Central memory CD8-positive, alpha-beta T cell (primary cell): ENCODE measurements at regions not wholly inside any gene's neighbourhood (a gene's known extent, or its start where the extent isn't known, plus 50 kb on each side); places are given as distances from the start of the nearest gene placed in this dataset.

Source experiments
- ATAC-seq: fragments of 150-1000 bp; cut with Tn5 transposase; replicated peaks from 2 replicates; pipeline ENCODE4 v1.10.0; 2022; ENCODE audit warnings: mild to moderate bottlenecking, moderate FRiP score, moderate number of reproducible peaks; ENCODE audit not compliant: poor library complexity, severe bottlenecking; ENCODE audit errors: extremely low read depth
- DNase-seq, 2 donors: peaks; one replicate each; pipeline ENCODE4 v3.0.0; 2021; ENCODE audit warnings: low spot score in 2 of 2
- H3K27ac Mint-ChIP-seq: one replicate; pipeline ENCODE4 v1.8.0; 2022; ENCODE audit warnings: low read depth, mild to moderate bottlenecking, moderate library complexity, mixed read lengths
- H3K27me3 Mint-ChIP-seq: one replicate; pipeline ENCODE4 v1.8.0; 2022; ENCODE audit warnings: mixed read lengths
- H3K36me3 Mint-ChIP-seq: one replicate; pipeline ENCODE4 v1.8.0; 2022; ENCODE audit warnings: mild to moderate bottlenecking, moderate library complexity, mixed read lengths; ENCODE audit not compliant: insufficient read depth
- H3K4me1 Mint-ChIP-seq: one replicate; pipeline ENCODE4 v1.8.0; 2022; ENCODE audit warnings: mixed read lengths
- H3K4me3 Mint-ChIP-seq: one replicate; pipeline ENCODE4 v1.8.0; 2022; ENCODE audit warnings: mild to moderate bottlenecking, moderate library complexity, mixed read lengths
- H3K9me3 Mint-ChIP-seq: one replicate; pipeline ENCODE4 v1.8.0; 2022; ENCODE audit warnings: mixed read lengths

DNA sequence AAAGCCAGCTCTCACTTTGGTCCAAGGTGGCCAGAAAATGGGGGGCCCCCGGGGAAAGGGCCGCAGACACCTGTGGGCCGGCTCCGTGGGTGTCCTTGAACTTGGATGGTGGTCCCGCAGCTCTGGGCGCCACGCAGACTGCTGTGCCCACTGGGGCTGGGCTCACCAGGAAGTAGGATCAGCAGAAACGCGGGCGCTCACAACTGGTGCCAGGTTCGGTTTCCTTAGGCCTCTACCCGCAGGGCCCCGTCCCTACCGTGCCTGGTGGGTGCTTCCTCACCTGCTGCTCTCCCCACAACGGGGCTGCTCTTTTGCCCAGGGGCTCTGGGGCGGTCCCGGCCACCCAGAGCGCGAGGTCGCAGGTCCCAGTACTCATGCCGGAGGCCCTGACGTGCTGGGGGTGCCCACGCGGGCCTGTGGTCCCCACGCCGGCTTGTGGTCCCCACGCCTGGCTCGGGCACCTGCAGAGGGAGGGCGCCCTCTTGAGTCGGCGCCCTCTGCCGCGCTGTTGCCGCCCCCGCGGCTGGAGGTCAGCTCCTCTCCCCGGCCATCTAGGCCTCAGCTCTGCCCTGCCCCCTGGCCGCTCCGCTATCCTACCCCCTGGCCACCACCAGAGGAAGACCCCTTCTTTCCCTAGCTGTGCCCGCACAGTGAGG, 1303.6 kb downstream of the UQCRFS1 start:
- no peak for ATAC-seq

DNA sequence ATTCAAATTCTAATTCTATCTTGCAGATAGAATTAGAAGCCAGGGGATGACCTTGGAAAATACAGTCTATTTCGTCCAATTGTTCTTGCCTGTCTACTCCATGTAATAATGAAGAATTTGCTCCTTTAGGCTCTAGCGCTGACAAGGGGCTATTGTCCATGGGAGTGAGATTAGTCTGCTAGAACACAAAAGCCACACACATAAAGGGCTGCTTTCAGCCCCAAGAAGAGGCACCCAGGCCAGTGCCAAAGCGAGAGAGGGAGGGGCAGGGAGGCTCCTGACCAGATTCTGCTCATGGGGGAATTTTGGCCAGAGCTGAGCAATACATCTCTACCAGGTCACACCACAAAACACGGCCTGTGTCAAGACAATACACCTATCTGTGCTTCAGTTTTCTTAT, 1306.9 kb downstream of the UQCRFS1 start:
- DNase-seq (no peak), ATAC-seq (no peak)
- H3K4me1 Mint-ChIP-seq: no peaks in the 10 kb centered on the region
- H3K27me3 Mint-ChIP-seq: no peaks in the 10 kb centered on the region
- no peak overlapping the region for H3K27ac Mint-ChIP-seq
- no peak overlapping the region for H3K4me3 Mint-ChIP-seq
- peaks cover 1% of the 10 kb centered on the region for H3K36me3 Mint-ChIP-seq
- no peaks in the 10 kb centered on the region for H3K9me3 Mint-ChIP-seq

More for the DNA sequence above, 1303.6 kb downstream of the UQCRFS1 start:
- no peak for DNase-seq
- Mint-ChIP-seq H3K27ac (no peak overlapping the region), H3K36me3 (no peaks in the 10 kb centered on the region), H3K27me3 (no peaks in the 10 kb centered on the region), H3K9me3 (no peaks in the 10 kb centered on the region), H3K4me1 (no peaks in the 10 kb centered on the region), H3K4me3 (no peak overlapping the region)

- no peaks in the 10 kb centered on the region for H3K4me1 Mint-ChIP-seq
- peaks cover 1% of the 10 kb centered on the region for H3K36me3 Mint-ChIP-seq
- H3K27me3 Mint-ChIP-seq: no peaks in the 10 kb centered on the region
- ATAC-seq (no peak), DNase-seq (no peak)
- no peaks in the 10 kb centered on the region for H3K9me3 Mint-ChIP-seq
- no peak overlapping the region for H3K27ac Mint-ChIP-seq
- no peak overlapping the region for H3K4me3 Mint-ChIP-seq
These were observed 1307.9 kb downstream of the UQCRFS1 start for GRCh38 chr19:27905074-27905473.

GRCh38 chr19:27901078-27901477, 1311.9 kb downstream of the UQCRFS1 start:
- no peak for ATAC-seq
- H3K4me3 Mint-ChIP-seq: no peak overlapping the region
- no peak for DNase-seq
- no peaks in the 10 kb centered on the region for H3K27me3 Mint-ChIP-seq
- peaks cover 1% of the 10 kb centered on the region for H3K36me3 Mint-ChIP-seq
- no peaks in the 10 kb centered on the region for H3K9me3 Mint-ChIP-seq
- no peaks in the 10 kb centered on the region for H3K4me1 Mint-ChIP-seq
- H3K27ac Mint-ChIP-seq: no peak overlapping the region

DNA sequence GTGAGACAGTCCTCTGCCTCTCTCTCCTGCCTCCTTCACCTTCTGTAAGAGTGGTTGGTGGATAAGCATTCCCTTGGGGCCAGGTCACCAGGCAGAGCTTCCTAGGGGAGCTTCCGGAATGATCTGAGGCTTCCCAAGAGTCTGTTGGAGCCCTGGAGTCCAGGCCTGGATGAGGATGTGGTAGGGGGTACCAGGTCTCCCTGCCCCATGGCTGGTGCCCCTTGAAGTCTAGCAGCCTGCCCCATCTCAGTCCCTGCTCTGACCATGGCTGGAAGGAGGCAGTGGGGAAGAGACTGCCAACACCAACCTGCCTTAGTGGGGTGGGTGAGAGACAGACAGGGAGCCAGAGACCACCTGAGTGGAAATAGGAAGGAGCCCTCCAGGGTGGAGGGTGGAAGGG, 1316.9 kb downstream of the UQCRFS1 start:
- no peak overlapping the region for H3K27ac Mint-ChIP-seq
- H3K4me1 Mint-ChIP-seq: no peaks in the 10 kb centered on the region
- no peaks in the 10 kb centered on the region for H3K27me3 Mint-ChIP-seq
- H3K36me3 Mint-ChIP-seq: no peaks in the 10 kb centered on the region
- DNase-seq (no peak), ATAC-seq (no peak)
- H3K4me3 Mint-ChIP-seq: no peak overlapping the region
- no peaks in the 10 kb centered on the region for H3K9me3 Mint-ChIP-seq

- no peak overlapping the region for H3K4me3 Mint-ChIP-seq
- no peaks in the 10 kb centered on the region for H3K36me3 Mint-ChIP-seq
- DNase-seq (no peak), ATAC-seq (no peak)
- no peaks in the 10 kb centered on the region for H3K4me1 Mint-ChIP-seq
- no peak overlapping the region for H3K27ac Mint-ChIP-seq
- no peaks in the 10 kb centered on the region for H3K9me3 Mint-ChIP-seq
- no peaks in the 10 kb centered on the region for H3K27me3 Mint-ChIP-seq
These were observed 1317.8 kb downstream of the UQCRFS1 start for GRCh38 chr19:27894906-27895754.

DNA sequence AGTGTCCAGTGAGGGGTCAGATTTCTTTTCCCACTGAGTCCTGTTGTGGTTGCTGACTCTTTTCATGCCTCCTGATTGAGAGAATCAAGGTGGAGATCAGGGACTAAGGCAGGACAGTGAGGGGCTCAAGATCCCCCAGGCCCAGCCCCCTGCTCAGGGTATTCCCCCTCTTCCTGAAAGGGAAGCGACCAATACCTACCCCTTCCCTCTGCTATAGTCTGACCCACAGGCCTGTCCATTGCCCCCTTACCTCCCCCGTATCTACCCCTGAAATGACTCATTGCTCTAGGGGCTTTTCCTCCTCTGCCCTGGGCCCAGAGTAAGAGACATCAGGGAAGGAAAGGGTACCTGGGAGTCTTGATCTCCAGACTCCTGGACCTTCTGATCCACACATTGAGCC, 1320.5 kb downstream of the UQCRFS1 start:
- Mint-ChIP-seq H3K27me3 (no peaks in the 10 kb centered on the region), H3K9me3 (peaks cover 2% of the 10 kb centered on the region), H3K4me3 (no peak overlapping the region), H3K36me3 (no peaks in the 10 kb centered on the region), H3K27ac (no peak overlapping the region), H3K4me1 (no peaks in the 10 kb centered on the region)
- no peak for DNase-seq
- ATAC-seq: no peak

- Mint-ChIP-seq H3K27me3 (no peaks in the 10 kb centered on the region), H3K4me1 (no peaks in the 10 kb centered on the region), H3K36me3 (no peaks in the 10 kb centered on the region), H3K9me3 (peaks cover 12% of the 10 kb centered on the region), H3K27ac (no peak overlapping the region), H3K4me3 (no peak overlapping the region)
- DNase-seq (no peak), ATAC-seq (no peak)
These were observed 1321.5 kb downstream of the UQCRFS1 start for GRCh38 chr19:27891411-27891810.

DNA sequence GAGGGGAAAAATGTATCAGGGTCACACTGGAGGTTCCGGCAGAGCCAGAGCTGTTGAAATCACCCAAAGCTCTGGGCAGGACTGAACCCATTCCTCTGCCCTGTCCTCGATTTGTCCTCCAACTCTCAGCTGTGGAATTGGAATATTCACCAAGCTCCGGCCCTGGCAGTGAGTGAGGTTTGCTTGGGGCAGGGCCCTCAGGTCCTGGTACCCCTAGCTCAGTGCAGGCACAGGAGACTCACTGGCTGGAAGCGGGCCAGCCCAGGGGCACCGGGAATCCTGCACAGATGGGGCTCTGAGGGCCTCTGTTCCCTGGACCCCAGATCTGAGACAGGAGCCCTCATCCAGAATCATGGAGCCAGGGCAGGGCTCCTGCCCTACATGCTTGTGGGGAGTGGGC, 1322.3 kb downstream of the UQCRFS1 start:
- Mint-ChIP-seq H3K9me3 (peaks cover 15% of the 10 kb centered on the region), H3K36me3 (no peaks in the 10 kb centered on the region), H3K4me1 (no peaks in the 10 kb centered on the region), H3K27me3 (no peaks in the 10 kb centered on the region), H3K4me3 (no peak overlapping the region), H3K27ac (no peak overlapping the region)
- DNase-seq (no peak), ATAC-seq (no peak)

GRCh38 chr19:27890206-27890605, 1322.7 kb downstream of the UQCRFS1 start:
- Mint-ChIP-seq H3K4me3 (no peak overlapping the region), H3K27me3 (no peaks in the 10 kb centered on the region), H3K27ac (no peak overlapping the region), H3K4me1 (no peaks in the 10 kb centered on the region), H3K9me3 (peaks cover 15% of the 10 kb centered on the region), H3K36me3 (no peaks in the 10 kb centered on the region)
- ATAC-seq: no peak
- no peak for DNase-seq

DNA sequence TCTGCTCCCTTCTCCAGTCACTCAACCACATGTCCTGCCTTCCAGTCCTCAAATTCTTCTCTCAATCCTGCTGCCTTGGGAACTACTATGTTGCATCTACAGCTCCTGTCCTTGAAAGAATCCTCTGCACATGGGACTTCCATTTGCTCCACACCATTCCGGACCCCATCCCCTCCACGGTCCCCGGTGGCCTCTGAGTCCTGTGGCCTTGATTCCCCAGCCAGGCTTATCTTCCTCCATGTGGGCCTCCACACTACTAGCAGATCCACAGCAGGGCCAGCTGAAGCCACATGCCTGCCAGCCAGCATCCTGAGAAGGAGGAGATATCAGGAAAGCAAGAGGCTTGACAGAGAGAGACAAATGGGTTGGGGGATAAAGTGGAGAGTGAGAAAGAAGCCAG, 1323.8 kb downstream of the UQCRFS1 start:
- Mint-ChIP-seq H3K27me3 (no peaks in the 10 kb centered on the region), H3K4me3 (no peak overlapping the region), H3K27ac (no peak overlapping the region), H3K9me3 (peaks cover 15% of the 10 kb centered on the region), H3K4me1 (no peaks in the 10 kb centered on the region), H3K36me3 (no peaks in the 10 kb centered on the region)
- DNase-seq (no peak), ATAC-seq (no peak)

DNA sequence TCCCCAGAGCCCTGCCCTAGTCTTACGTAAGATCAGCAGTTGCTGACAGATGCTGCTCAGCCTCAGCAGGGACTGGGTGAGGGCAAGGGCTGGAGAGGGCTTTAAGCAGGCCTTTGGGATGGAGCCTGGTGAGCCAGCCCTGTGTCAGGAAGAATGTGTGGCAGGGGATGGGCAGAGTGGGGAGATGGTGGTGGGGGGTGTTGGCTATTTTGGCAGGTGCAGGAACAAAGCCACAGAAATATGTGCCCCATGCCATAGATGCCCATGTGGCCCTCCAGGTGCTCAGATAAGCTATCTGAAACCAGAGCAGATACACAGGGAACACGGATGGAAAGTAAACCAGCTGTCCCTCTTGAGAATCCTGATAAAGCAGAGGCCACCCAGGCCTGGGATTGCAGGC, 1325.0 kb downstream of the UQCRFS1 start:
- H3K27ac Mint-ChIP-seq: no peak overlapping the region
- no peak for ATAC-seq
- no peaks in the 10 kb centered on the region for H3K27me3 Mint-ChIP-seq
- H3K4me1 Mint-ChIP-seq: no peaks in the 10 kb centered on the region
- no peak overlapping the region for H3K4me3 Mint-ChIP-seq
- H3K36me3 Mint-ChIP-seq: no peaks in the 10 kb centered on the region
- DNase-seq: no peak
- H3K9me3 Mint-ChIP-seq: peaks cover 18% of the 10 kb centered on the region

- Mint-ChIP-seq H3K4me3 (no peak overlapping the region), H3K27ac (no peak overlapping the region), H3K9me3 (peaks cover 22% of the 10 kb centered on the region), H3K36me3 (no peaks in the 10 kb centered on the region), H3K4me1 (no peaks in the 10 kb centered on the region), H3K27me3 (no peaks in the 10 kb centered on the region)
- ATAC-seq (no peak), DNase-seq (no peak)
These were observed 1327.6 kb downstream of the UQCRFS1 start for GRCh38 chr19:27885359-27885758.
